HG02759 (cell line): ENCODE measurements at regions not wholly inside any gene's neighbourhood (a gene's known extent, or its start where the extent isn't known, plus 50 kb on each side); places are given as distances from the start of the nearest gene placed in this dataset.
"Not testable (repeated sequence)": the region's sequence is repeated elsewhere in the genome, so short reads cannot be mapped to it uniquely, and the experiment has no call there.

Experiments used
- ATAC-seq: cut with Tn5 transposase; IDR thresholded peaks from one replicate; pipeline ENCODE4 v1.9.1; 2021; ENCODE audit warnings: mild to moderate bottlenecking, moderate library complexity; ENCODE audit not compliant: unreplicated experiment

GRCh38 chr19:28638445-28638844, 574.5 kb downstream of the UQCRFS1 start:
- ATAC-seq, result no peak

GRCh38 chr19:28636706-28637105, 576.2 kb downstream of the UQCRFS1 start:
- no peak for ATAC-seq

- no peak for ATAC-seq
Measured at GRCh38 chr19:28636016-28636629, 576.8 kb downstream of the UQCRFS1 start.

- ATAC-seq, result no peak
Measured at GRCh38 chr19:28634837-28635236, 578.1 kb downstream of the UQCRFS1 start.

- ATAC-seq, result no peak
Measured at GRCh38 chr19:28634019-28634328, 579.0 kb downstream of the UQCRFS1 start.

- ATAC-seq, result no peak
Measured at GRCh38 chr19:28633319-28634018, 579.5 kb downstream of the UQCRFS1 start.

GRCh38 chr19:28632371-28633080, 580.4 kb downstream of the UQCRFS1 start:
- ATAC-seq, result no peak

GRCh38 chr19:28631961-28632360, 581.0 kb downstream of the UQCRFS1 start:
- no peak for ATAC-seq

- no peak for ATAC-seq
Measured at GRCh38 chr19:28627669-28628068, 585.3 kb downstream of the UQCRFS1 start.

GRCh38 chr19:28626407-28626806, 586.5 kb downstream of the UQCRFS1 start:
- ATAC-seq, result not testable (repeated sequence)

- ATAC-seq, result no peak
Measured at GRCh38 chr19:28619816-28620429, 593.0 kb downstream of the UQCRFS1 start.

- ATAC-seq, result no peak
Measured at GRCh38 chr19:28618504-28618903, 594.4 kb downstream of the UQCRFS1 start.

- no peak for ATAC-seq
Measured at GRCh38 chr19:28615966-28616365, 597.0 kb downstream of the UQCRFS1 start.

- ATAC-seq, result no peak
Measured at GRCh38 chr19:28615546-28615916, 597.4 kb downstream of the UQCRFS1 start.

- no peak for ATAC-seq
Measured at GRCh38 chr19:28614634-28615545, 598.1 kb downstream of the UQCRFS1 start.

- no peak for ATAC-seq
Measured at GRCh38 chr19:28612275-28612769, 600.6 kb downstream of the UQCRFS1 start.

GRCh38 chr19:28611227-28611914, 601.6 kb downstream of the UQCRFS1 start:
- ATAC-seq, result not testable (repeated sequence)

- no peak for ATAC-seq
Measured at GRCh38 chr19:28610731-28611130, 602.2 kb downstream of the UQCRFS1 start.

- ATAC-seq, result no peak
Measured at GRCh38 chr19:28609944-28610343, 603.0 kb downstream of the UQCRFS1 start.
